Heart right ventricle (tissue), 16 donors: ENCODE measurements at regions not wholly inside any gene's neighbourhood (a gene's known extent, or its start where the extent isn't known, plus 50 kb on each side); places are given as distances from the start of the nearest gene placed in this dataset.

Experiments used
- ATAC-seq, 8 donors: fragments of 200-7000 bp; cut with Tn5 transposase; one replicate each; pipeline ENCODE4 v1.9.1; 2020; ENCODE audit warnings: mild to moderate bottlenecking in 8 of 8, moderate library complexity in 8 of 8, moderate number of reproducible peaks in 1 of 8
- DNase-seq, 2 donors: peaks; one replicate each; pipeline ENCODE4 v3.0.0-alpha.2; 2020
- H3K27ac ChIP-seq, 10 donors: fragments of 200-600 bp; sonication (generic) in 2 of 10; one replicate each; pipeline versions ENCODE4 v1.5.0 to v1.8.0; 2020 to 2022; ENCODE audit warnings: mild to moderate bottlenecking in 3 of 10
- H3K27me3 ChIP-seq, 7 donors: fragments of 200-600 bp; one replicate each; pipeline ENCODE4 v1.8.0; 2021 to 2022; ENCODE audit warnings: mild to moderate bottlenecking in 2 of 7
- H3K36me3 ChIP-seq, 9 donors: fragments of 200-600 bp; sonication (generic) in 1 of 9; one replicate each; pipeline versions ENCODE4 v1.5.0 to v1.8.0; 2020 to 2022; ENCODE audit warnings: mild to moderate bottlenecking in 2 of 9
- H3K4me1 ChIP-seq, 9 donors: fragments of 200-600 bp; sonication (generic) in 1 of 9; one replicate each; pipeline versions ENCODE4 v1.5.0 to v1.8.0; 2020 to 2022; ENCODE audit warnings: mild to moderate bottlenecking in 4 of 9
- H3K4me3 ChIP-seq, 10 donors: fragments of 200-600 bp; sonication (generic) in 2 of 10; one replicate each; pipeline versions ENCODE4 v1.5.0 to v1.8.0; 2020 to 2022; ENCODE audit warnings: mild to moderate bottlenecking in 7 of 10, moderate library complexity in 2 of 10
- H3K9me3 ChIP-seq, 11 donors: fragments of 200-600 bp in 10 of 11; sonication (generic) in 2 of 11; one replicate each; pipeline versions ENCODE4 v1.5.0 to v1.8.0; 2013 to 2022; ENCODE audit warnings: mild to moderate bottlenecking in 2 of 11, control low read depth in 1 of 11, moderate library complexity in 1 of 11
- WGBS, 2 donors: extraction: QIAGEN DNeasy Blood & Tissue Kit; methylation state at CpG; one replicate each; pipeline ENCODE4 v1.1.7; 2013; ENCODE audit warnings: inconsistent platforms in 1 of 2; 5-methylcytosine and 5-hydroxymethylcytosine counted together
- intact Hi-C, 10 donors: fragments of 100-400 bp; cut with DNase I; formaldehyde crosslinking; loops; one replicate each; pipeline versions ENCODE4 v1.11.1 to v1.14.2; 2022
- TF ChIP-seq, protein P1 (sequence below), 9 donors: fragments of 200-600 bp; sonication (generic) in 2 of 9; IDR thresholded peaks; one replicate each; pipeline versions ENCODE4 v1.5.0 to v1.8.0; 2021 to 2022; ENCODE audit warnings: antibody characterized with exemption in 9 of 9, mild to moderate bottlenecking in 5 of 9, moderate library complexity in 1 of 9
- donor health status: Arrhythmogenic right ventricular cardiomyopathy.
- donor health status: ischemic (EF 13 %, LVEDD 7.1; RV severe dilation, severe dysfunction).
- donor health status: healthy with polysubstance abuse.
- donor health status: DM: no; HTN: yes; CAD: no.
- donor health status: DM: no; HTN: no; CAD: no.
- donor health status: ischemic (EF 25% LVEDD 6.9; RV normal size, moderate dysfunction).
- donor health status: ischemic (EF 25% LVEDD 5.7; RV mildly dilated, moderate dysfunction).
- donor health status: healthy.
- donor health status: DM: yes; HTN: yes; CAD: no.
- donor health status: Ischemic cardiomyopathy.
- donor health status: ischemic (EF 35%, LVEDD 5.7; RV mildly dilated, moderate dysfunction).
- donor health status: nonischemic (EF 11% LVEDD 7.7; RV severe dilation, severe dysfunction).
- donor health status: DM: yes; HTN: yes; CAD: no.
- donor health status: PGD.
- donor health status: ischemic (EF 29% LVEDD 5.4; RV normal size, mild dysfunction).
- donor health status: nonischemic (EF 23%, LVEDD 6.1; RV moderate dilation, normal function).

DNA sequence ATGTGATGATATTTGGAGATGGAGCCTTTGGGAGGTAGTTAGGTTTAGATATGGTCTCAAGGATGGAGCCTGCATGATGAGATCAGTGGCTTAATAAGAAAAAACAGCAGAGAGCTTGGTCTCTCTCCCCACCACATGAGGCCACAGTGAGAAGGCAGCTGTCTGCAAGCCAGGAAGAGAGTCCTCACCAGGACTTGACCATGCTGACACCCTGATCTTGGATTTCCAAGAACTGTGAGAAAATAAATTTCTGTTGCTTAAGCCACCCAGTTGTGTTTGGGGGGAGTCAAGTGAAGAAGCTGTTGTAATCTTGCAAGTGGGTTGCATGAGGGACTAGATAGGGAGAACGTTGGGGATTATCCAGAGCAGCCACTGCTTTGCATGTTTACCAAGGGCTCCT is 62.3 kb upstream of the TNFAIP8L3 start:
- Histone ChIP-seq H3K36me3 (no peaks in the 10 kb centered on the region), H3K9me3 (no peaks in the 10 kb centered on the region), H3K4me3 (no peak overlapping the region), H3K27me3 (no peaks in the 10 kb centered on the region), H3K4me1 (peaks cover 0 to 14% (median 0%) of the 10 kb centered on the region in 9 donors), H3K27ac (no peak overlapping the region)
- WGBS, 2 donors: 67 to 81% methylated on average over 1 of the region's 1 CpG
- DNase-seq (no peak), ATAC-seq (no peak)
- TF ChIP-seq, protein P1, sequence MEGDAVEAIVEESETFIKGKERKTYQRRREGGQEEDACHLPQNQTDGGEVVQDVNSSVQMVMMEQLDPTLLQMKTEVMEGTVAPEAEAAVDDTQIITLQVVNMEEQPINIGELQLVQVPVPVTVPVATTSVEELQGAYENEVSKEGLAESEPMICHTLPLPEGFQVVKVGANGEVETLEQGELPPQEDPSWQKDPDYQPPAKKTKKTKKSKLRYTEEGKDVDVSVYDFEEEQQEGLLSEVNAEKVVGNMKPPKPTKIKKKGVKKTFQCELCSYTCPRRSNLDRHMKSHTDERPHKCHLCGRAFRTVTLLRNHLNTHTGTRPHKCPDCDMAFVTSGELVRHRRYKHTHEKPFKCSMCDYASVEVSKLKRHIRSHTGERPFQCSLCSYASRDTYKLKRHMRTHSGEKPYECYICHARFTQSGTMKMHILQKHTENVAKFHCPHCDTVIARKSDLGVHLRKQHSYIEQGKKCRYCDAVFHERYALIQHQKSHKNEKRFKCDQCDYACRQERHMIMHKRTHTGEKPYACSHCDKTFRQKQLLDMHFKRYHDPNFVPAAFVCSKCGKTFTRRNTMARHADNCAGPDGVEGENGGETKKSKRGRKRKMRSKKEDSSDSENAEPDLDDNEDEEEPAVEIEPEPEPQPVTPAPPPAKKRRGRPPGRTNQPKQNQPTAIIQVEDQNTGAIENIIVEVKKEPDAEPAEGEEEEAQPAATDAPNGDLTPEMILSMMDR (IDR thresholded peaks at IDR 0.05): no peak
- intact Hi-C loops: loop anchor here in 1 of 10 donors (10.0 kb wide), 1 partner anchor 228 kb away; no protein-coding TSS in a partner anchor

DNA sequence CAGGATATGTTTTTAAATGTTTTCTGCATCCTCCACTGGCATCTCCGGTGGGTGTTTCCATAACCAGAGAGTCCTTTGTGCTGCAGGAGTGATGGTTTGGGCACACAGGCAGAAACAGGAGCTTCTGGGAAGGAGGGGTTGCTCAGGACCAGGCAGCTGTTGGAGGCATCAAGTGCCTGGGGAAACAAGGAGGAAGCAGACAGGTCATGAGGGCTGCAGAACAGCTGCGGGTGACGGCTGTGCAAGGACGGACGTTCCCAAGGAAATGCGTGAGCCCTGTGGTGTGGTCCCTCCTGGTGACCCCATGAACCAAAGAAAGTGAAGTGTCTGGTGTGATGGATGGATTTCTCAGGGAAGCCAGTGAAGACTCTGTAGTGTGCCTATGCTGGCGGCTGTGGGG is 61.2 kb upstream of the TNFAIP8L3 start:
- DNase-seq: no peak
- 51 to 53% methylated on average over 7 of the region's 7 CpGs for WGBS, 2 donors
- Histone ChIP-seq H3K9me3 (no peaks in the 10 kb centered on the region), H3K27me3 (no peaks in the 10 kb centered on the region), H3K4me3 (no peak overlapping the region), H3K36me3 (no peaks in the 10 kb centered on the region), H3K27ac (no peak overlapping the region), H3K4me1 (peaks cover 0 to 14% (median 0%) of the 10 kb centered on the region in 9 donors)
- peak in 7 of 8 donors; percentile 17 to 88 (median 38) for ATAC-seq
- TF ChIP-seq, protein P1 (IDR thresholded peaks at IDR 0.05): no peak
- intact Hi-C loops: loop anchor here in 1 of 10 donors (10.0 kb wide), 1 partner anchor 229 kb away; no protein-coding TSS in a partner anchor

DNA sequence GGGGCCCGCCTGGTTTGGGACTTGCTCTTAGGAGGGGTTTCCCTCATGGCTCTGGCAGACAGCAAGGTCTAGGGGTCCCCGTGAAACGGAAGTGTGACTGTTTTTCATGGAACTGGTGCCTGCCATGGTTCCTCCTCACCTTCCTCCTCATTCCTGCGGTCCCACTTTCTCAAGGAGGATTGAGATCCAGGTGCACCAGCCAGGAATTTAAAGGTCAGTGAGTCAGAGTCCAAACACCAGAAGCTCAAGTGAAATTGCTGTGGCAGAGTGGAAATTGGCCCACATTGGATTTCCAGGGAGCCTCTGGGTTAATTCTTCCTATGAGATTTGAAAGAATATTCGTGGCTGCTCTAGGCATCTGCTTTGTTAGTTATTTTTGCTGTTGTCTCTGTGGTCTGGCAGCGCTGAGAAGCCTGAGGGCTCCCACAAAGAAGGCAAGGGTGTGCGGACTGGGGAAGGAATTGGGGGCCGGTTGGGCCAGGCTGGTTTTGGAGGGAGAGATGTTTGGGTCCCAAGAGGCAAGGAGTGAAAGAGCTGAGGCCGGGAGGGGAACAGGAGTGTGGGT is 60.4 kb upstream of the TNFAIP8L3 start:
- intact Hi-C loops: loop anchor here in 1 of 10 donors (10.0 kb wide), 1 partner anchor 230 kb away; no protein-coding TSS in a partner anchor
- Histone ChIP-seq H3K27me3 (no peaks in the 10 kb centered on the region), H3K27ac (peak overlapping the region in 2 of 10 donors; percentile 3 to 19), H3K36me3 (no peaks in the 10 kb centered on the region), H3K4me1 (peaks cover 0 to 14% (median 0%) of the 10 kb centered on the region in 9 donors), H3K9me3 (no peaks in the 10 kb centered on the region), H3K4me3 (no peak overlapping the region)
- TF ChIP-seq, protein P1 (IDR thresholded peaks at IDR 0.05): no peak
- ATAC-seq: no peak
- no peak for DNase-seq
- 73 to 80% methylated on average over 9 of the region's 9 CpGs for WGBS, 2 donors
